ENCODE measurements at regions not wholly inside any gene's neighbourhood (a gene's known extent, or its start where the extent isn't known, plus 50 kb on each side); places are given as distances from the start of the nearest gene placed in this dataset.

DNA sequence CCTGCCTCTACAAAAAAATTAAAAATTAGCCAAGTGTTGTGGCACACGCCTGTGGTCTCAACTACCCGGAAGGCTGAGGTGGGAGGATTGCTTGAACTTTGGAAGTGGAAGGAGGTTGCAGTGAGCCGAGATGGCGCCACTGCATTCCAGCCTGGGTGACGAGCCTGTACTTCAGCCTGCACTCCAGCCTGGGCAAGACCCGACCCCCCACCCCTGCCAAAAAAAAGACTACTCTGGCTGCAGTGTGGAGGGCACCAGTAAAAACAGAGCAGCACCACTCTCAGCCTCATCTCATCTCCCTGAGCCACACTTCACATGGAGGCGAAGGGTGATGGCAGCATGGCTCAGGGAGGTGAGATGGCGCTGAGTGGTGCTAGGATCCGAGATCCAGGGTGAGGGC, 50.3 kb upstream of the THY1 start:
- no peaks in the 10 kb centered on the region for H3K4me1 ChIP-seq (ENCODE audit: control insufficient read depth in 1 of 2, insufficient read depth in 1 of 2, low read depth in 1 of 2, low read length in 1 of 2)
- H3K4me3 ChIP-seq (ENCODE audit: low read depth in 1 of 2, low read length in 1 of 2) = no peak overlapping the region
- no peak overlapping the region for H3K27ac ChIP-seq
- H3K36me3 ChIP-seq = no peaks in the 10 kb centered on the region
- peaks cover 21% of the 10 kb centered on the region for H3K27me3 ChIP-seq
- TF ChIP-seq, protein P1, sequence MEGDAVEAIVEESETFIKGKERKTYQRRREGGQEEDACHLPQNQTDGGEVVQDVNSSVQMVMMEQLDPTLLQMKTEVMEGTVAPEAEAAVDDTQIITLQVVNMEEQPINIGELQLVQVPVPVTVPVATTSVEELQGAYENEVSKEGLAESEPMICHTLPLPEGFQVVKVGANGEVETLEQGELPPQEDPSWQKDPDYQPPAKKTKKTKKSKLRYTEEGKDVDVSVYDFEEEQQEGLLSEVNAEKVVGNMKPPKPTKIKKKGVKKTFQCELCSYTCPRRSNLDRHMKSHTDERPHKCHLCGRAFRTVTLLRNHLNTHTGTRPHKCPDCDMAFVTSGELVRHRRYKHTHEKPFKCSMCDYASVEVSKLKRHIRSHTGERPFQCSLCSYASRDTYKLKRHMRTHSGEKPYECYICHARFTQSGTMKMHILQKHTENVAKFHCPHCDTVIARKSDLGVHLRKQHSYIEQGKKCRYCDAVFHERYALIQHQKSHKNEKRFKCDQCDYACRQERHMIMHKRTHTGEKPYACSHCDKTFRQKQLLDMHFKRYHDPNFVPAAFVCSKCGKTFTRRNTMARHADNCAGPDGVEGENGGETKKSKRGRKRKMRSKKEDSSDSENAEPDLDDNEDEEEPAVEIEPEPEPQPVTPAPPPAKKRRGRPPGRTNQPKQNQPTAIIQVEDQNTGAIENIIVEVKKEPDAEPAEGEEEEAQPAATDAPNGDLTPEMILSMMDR (IDR thresholded peaks at IDR 0.05) = no peak
- no peaks in the 10 kb centered on the region for H3K9me3 ChIP-seq

GRCh38 chr11:119472856-119473222, 49.9 kb upstream of the THY1 start:
- Histone ChIP-seq H3K4me3 (ENCODE audit: low read depth in 1 of 2, low read length in 1 of 2) (no peak overlapping the region), H3K9me3 (no peaks in the 10 kb centered on the region), H3K36me3 (no peaks in the 10 kb centered on the region), H3K27ac (no peak overlapping the region), H3K27me3 (peaks cover 25% of the 10 kb centered on the region), H3K4me1 (ENCODE audit: control insufficient read depth in 1 of 2, insufficient read depth in 1 of 2, low read depth in 1 of 2, low read length in 1 of 2) (no peaks in the 10 kb centered on the region)
- TF ChIP-seq, protein P1 (IDR thresholded peaks at IDR 0.05) = no peak

All from neutrophil (primary cell).